ENCODE measurements at regions not wholly inside any gene's neighbourhood (a gene's known extent, or its start where the extent isn't known, plus 50 kb on each side); places are given as distances from the start of the nearest gene placed in this dataset.

GRCh38 chr3:117084739-117085270 lies 375.2 kb downstream of the TUSC7 start:
- TF ChIP-seq, protein P1, sequence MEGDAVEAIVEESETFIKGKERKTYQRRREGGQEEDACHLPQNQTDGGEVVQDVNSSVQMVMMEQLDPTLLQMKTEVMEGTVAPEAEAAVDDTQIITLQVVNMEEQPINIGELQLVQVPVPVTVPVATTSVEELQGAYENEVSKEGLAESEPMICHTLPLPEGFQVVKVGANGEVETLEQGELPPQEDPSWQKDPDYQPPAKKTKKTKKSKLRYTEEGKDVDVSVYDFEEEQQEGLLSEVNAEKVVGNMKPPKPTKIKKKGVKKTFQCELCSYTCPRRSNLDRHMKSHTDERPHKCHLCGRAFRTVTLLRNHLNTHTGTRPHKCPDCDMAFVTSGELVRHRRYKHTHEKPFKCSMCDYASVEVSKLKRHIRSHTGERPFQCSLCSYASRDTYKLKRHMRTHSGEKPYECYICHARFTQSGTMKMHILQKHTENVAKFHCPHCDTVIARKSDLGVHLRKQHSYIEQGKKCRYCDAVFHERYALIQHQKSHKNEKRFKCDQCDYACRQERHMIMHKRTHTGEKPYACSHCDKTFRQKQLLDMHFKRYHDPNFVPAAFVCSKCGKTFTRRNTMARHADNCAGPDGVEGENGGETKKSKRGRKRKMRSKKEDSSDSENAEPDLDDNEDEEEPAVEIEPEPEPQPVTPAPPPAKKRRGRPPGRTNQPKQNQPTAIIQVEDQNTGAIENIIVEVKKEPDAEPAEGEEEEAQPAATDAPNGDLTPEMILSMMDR (conservative IDR thresholded peaks at IDR 0.05; ENCODE audit: low read depth, low read length) = no peak
- no peak for TF ChIP-seq EZH2phosphoT487 (IDR thresholded peaks at IDR 0.05; ENCODE audit: borderline replicate concordance, low read length)

All from PC-3 (cell line).